ENCODE measurements at regions not wholly inside any gene's neighbourhood (a gene's known extent, or its start where the extent isn't known, plus 50 kb on each side); places are given as distances from the start of the nearest gene placed in this dataset.

DNA sequence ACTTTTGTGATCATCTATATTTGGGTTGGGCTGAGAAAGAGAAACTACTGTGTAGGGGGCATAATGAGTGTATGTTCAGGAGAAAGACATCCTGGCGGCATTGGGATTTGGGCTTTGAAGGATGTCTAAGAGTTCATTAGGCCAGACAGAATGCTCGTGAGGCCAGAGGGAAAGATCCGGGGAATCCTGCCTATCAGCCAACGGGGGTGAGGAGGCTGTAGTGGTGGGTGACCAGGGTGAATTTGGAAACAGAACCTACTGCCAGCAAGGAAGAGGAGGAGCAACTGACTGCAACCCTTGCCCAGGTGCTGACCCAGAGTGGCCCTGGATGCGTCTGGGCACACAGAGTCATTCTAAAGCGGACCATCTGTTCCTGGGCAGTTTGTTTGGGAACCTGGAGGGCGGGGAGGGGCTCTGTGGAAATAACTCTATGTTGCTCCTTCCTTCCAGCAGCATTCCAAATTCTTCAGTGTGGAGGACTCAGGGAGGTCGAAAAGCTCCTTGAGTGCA is 56.9 kb upstream of the ECE1 start:
- no peak overlapping the region for H3K4me2 ChIP-seq (ENCODE audit: insufficient read depth, low read length)
- H3K4me1 ChIP-seq (ENCODE audit: insufficient read depth, low read length) = peaks cover 25% of the 10 kb centered on the region
- no peak overlapping the region for H3K27ac ChIP-seq (ENCODE audit: low read depth, low read length)
- H3K9me3 ChIP-seq (ENCODE audit: low read depth, low read length) = no peaks in the 10 kb centered on the region
- peaks cover 29% of the 10 kb centered on the region for H3K79me2 ChIP-seq (ENCODE audit: insufficient read depth, low read length)
- H4K20me1 ChIP-seq (ENCODE audit: insufficient read depth, low read length) = peaks cover 5% of the 10 kb centered on the region
- no peak overlapping the region for H2AFZ ChIP-seq (ENCODE audit: low read length)
- no peak overlapping the region for H3K4me3 ChIP-seq (ENCODE audit: insufficient read depth, low read length)
- DNase-seq (ENCODE audit: insufficient read length, low spot score, missing footprints) = no peak
- H3K27me3 ChIP-seq (ENCODE audit: insufficient read depth, low read length) = no peaks in the 10 kb centered on the region
- TF ChIP-seq, protein P1, sequence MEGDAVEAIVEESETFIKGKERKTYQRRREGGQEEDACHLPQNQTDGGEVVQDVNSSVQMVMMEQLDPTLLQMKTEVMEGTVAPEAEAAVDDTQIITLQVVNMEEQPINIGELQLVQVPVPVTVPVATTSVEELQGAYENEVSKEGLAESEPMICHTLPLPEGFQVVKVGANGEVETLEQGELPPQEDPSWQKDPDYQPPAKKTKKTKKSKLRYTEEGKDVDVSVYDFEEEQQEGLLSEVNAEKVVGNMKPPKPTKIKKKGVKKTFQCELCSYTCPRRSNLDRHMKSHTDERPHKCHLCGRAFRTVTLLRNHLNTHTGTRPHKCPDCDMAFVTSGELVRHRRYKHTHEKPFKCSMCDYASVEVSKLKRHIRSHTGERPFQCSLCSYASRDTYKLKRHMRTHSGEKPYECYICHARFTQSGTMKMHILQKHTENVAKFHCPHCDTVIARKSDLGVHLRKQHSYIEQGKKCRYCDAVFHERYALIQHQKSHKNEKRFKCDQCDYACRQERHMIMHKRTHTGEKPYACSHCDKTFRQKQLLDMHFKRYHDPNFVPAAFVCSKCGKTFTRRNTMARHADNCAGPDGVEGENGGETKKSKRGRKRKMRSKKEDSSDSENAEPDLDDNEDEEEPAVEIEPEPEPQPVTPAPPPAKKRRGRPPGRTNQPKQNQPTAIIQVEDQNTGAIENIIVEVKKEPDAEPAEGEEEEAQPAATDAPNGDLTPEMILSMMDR (IDR thresholded peaks at IDR 0.05; ENCODE audit: extremely low read depth, low read depth, low read length) = no peak
- H3K36me3 ChIP-seq (ENCODE audit: insufficient read depth, low read length) = no peaks in the 10 kb centered on the region

DNA sequence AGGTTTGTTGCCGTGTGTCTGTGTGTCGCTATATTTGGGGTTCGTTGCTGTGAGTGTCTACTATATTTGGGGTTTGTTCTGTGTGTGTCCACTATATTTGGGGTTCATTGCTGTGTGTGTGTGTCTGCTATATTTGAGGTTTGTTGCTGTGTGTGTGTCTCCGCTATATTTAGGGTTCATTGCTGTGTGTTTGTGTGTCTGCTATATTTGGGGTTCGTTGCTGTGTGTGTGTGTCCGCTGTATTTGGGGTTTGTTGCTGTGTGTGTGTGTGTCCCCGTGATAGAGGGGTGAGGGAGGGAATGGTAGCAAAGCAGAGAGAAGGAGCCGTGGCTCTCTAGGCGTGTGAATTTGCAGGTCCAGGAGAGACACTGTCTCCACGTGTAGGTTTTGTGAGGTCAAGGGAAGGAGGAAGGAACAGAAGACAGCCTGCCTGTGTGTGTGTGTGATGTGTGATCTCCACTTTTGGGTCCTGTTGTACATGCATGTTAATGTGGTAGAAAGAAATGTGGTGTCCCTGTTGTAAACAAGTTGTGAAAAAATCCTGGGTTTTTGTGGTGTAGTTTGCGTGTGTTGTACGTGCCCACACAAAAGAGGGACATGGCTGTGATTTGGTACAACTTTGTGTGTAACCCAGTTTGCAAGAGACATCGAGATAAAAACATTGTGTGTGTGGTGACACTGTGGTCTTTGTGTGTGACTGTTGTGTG is 56.3 kb upstream of the ECE1 start:
- H3K79me2 ChIP-seq (ENCODE audit: insufficient read depth, low read length) = peaks cover 35% of the 10 kb centered on the region
- no peak for DNase-seq (ENCODE audit: insufficient read length, low spot score, missing footprints)
- H4K20me1 ChIP-seq (ENCODE audit: insufficient read depth, low read length) = peaks cover 5% of the 10 kb centered on the region
- no peaks in the 10 kb centered on the region for H3K36me3 ChIP-seq (ENCODE audit: insufficient read depth, low read length)
- H3K9me3 ChIP-seq (ENCODE audit: low read depth, low read length) = no peaks in the 10 kb centered on the region
- peak overlapping the region; percentile 82 for H3K4me3 ChIP-seq (ENCODE audit: insufficient read depth, low read length)
- TF ChIP-seq, protein P1 (IDR thresholded peaks at IDR 0.05; ENCODE audit: extremely low read depth, low read depth, low read length) = no peak
- peak overlapping the region; percentile 100 for H3K4me2 ChIP-seq (ENCODE audit: insufficient read depth, low read length)
- peaks cover 30% of the 10 kb centered on the region for H3K4me1 ChIP-seq (ENCODE audit: insufficient read depth, low read length)
- H2AFZ ChIP-seq (ENCODE audit: low read length) = peak overlapping the region; percentile 92
- no peak overlapping the region for H3K27ac ChIP-seq (ENCODE audit: low read depth, low read length)
- H3K27me3 ChIP-seq (ENCODE audit: insufficient read depth, low read length) = no peaks in the 10 kb centered on the region

GRCh38 chr1:21344750-21345443 is 54.6 kb upstream of the ECE1 start:
- Histone ChIP-seq H3K9me3 (ENCODE audit: low read depth, low read length) (no peaks in the 10 kb centered on the region), H3K4me2 (ENCODE audit: insufficient read depth, low read length) (peak overlapping the region; percentile 100), H3K27me3 (ENCODE audit: insufficient read depth, low read length) (no peaks in the 10 kb centered on the region), H4K20me1 (ENCODE audit: insufficient read depth, low read length) (peaks cover 5% of the 10 kb centered on the region), H3K27ac (ENCODE audit: low read depth, low read length) (peak overlapping the region; percentile 55), H3K79me2 (ENCODE audit: insufficient read depth, low read length) (peaks cover 50% of the 10 kb centered on the region), H3K4me1 (ENCODE audit: insufficient read depth, low read length) (peaks cover 30% of the 10 kb centered on the region), H2AFZ (ENCODE audit: low read length) (peak overlapping the region; percentile 77), H3K36me3 (ENCODE audit: insufficient read depth, low read length) (no peaks in the 10 kb centered on the region), H3K4me3 (ENCODE audit: insufficient read depth, low read length) (peak overlapping the region; percentile 82)
- DNase-seq (ENCODE audit: insufficient read length, low spot score, missing footprints) = no peak
- TF ChIP-seq, protein P1 (IDR thresholded peaks at IDR 0.05; ENCODE audit: extremely low read depth, low read depth, low read length) = no peak

Data from osteoblast (primary cell).